Gastrocnemius medialis (tissue), 4 donors: ENCODE measurements at regions not wholly inside any gene's neighbourhood (a gene's known extent, or its start where the extent isn't known, plus 50 kb on each side); places are given as distances from the start of the nearest gene placed in this dataset.

ENCODE experiments used
- POLR2A ChIP-seq, 2 donors: fragments of 450-650 bp; IDR thresholded peaks; one replicate each; pipeline ENCODE4 v1.6.1; 2017; ENCODE audit warnings: antibody characterized with exemption in 2 of 2, mild to moderate bottlenecking in 2 of 2, moderate library complexity in 2 of 2
- TF ChIP-seq, protein P1 (sequence below), 5 experiments: fragments of 450-650 bp in 3 of 5; fragments of 200-600 bp in 2 of 5; sonication (generic) in 2 of 5; IDR thresholded peaks in 4 of 5; conservative IDR thresholded peaks in 1 of 5; 1 replicate in 4 of 5; 2 replicates in 1 of 5; pipeline ENCODE4 v1.5.1; 2016 to 2019; ENCODE audit warnings: antibody characterized with exemption in 5 of 5, mild to moderate bottlenecking in 3 of 5, moderate library complexity in 3 of 5

GRCh38 chr13:90448466-90449037, 898.9 kb upstream of the MIR17HG start:
- TF ChIP-seq, protein P1, sequence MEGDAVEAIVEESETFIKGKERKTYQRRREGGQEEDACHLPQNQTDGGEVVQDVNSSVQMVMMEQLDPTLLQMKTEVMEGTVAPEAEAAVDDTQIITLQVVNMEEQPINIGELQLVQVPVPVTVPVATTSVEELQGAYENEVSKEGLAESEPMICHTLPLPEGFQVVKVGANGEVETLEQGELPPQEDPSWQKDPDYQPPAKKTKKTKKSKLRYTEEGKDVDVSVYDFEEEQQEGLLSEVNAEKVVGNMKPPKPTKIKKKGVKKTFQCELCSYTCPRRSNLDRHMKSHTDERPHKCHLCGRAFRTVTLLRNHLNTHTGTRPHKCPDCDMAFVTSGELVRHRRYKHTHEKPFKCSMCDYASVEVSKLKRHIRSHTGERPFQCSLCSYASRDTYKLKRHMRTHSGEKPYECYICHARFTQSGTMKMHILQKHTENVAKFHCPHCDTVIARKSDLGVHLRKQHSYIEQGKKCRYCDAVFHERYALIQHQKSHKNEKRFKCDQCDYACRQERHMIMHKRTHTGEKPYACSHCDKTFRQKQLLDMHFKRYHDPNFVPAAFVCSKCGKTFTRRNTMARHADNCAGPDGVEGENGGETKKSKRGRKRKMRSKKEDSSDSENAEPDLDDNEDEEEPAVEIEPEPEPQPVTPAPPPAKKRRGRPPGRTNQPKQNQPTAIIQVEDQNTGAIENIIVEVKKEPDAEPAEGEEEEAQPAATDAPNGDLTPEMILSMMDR (IDR thresholded peaks at IDR 0.05 in 4 of 5, conservative IDR thresholded peaks at IDR 0.05 in 1 of 5) = no peak
- no peak for TF ChIP-seq POLR2A (IDR thresholded peaks at IDR 0.05)
